OCI-M2 (cell line): ENCODE measurements at regions not wholly inside any gene's neighbourhood (a gene's known extent, or its start where the extent isn't known, plus 50 kb on each side); places are given as distances from the start of the nearest gene placed in this dataset.
"Not testable (repeated sequence)": the region's sequence is repeated elsewhere in the genome, so short reads cannot be mapped to it uniquely, and the experiment has no call there.

Experiments used
- DNase-seq: peaks from one replicate; lab custom pipeline; 2025; ENCODE audit not compliant: unreplicated experiment; lab: John Stamatoyannopoulos, UW

DNA sequence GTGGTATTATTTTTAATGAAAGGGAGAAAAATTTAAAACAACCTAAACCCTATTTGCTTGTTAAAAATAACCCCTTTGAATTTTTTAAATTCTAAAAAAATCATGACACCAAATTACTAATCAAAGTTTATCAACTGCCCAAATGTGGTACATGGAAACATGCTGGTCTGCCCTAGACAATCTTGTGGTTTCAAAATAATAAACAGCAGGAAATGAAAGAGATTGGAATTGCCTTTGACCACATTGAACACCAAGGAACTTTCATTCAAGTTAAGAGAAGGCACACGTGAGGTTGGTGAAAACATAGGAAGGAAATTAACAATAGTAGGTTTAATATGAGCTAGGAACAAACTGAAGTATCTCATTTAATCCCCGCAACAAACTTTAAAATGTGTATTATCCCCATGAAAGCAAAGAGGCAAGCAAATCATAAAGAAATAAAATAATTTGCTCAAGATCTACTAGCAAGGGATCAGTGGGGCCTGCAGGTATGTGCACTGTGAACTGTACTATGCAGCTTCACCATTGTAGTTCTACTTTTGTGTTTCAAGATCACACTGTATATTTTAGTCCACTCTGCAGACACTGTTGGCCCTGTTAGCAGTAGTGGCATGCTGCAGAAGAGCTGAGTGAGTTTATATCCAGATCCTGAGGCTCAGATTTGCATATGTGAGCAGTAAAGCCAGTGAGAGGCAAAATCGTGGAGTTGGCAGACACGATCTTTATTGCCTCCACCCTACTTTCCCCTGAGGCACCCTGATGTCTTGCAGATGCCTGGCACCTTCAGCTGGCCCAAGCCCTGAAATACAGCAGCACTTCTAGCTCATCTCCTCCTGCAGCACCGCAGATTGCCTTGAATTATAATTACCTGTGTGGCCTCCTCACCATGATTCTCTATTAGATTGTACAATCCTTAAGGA lies 157.8 kb upstream of the TENT5A start:
- DNase-seq = no peak

DNA sequence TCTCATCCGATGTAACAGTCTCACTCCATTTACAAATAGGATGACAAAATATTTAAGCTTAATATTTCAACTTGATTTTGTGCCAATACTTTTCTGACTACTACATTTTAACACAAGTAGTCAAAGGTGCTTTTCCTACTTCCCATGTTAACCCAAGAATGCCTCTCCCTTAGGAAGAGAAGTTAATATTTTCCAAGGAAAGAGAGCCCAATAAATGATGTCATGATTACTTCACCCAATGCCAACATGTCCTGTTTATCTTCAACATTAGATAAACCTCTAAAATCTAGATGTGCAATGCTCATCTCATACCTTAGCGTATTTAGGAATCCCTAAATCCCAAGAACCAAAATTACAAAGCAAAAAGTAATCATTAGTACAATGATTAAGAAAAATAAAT lies 156.7 kb upstream of the TENT5A start:
- DNase-seq = no peak

DNA sequence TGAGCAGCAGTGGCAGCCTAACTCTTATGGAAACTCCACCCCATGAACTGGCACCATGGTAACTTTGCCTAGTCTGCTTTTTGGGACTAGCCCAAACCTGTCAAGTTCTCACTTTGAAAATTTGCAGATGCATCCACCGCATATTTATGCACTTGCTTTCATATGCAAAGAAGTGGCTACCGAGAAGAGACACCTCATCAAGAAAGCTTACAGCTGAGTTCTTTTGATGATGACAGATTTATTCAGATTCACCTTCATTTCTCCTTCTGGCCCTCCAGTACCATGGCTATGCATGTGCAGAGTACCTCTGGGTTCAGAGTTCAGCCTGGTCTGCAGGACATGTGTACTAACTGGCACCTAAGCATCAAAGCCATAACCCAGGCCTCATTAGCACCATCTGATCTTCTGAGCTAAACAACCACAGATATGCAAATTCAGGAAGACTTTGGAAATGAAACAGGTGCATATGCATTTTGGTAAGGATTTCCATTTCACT lies 154.3 kb upstream of the TENT5A start:
- no peak for DNase-seq

DNA sequence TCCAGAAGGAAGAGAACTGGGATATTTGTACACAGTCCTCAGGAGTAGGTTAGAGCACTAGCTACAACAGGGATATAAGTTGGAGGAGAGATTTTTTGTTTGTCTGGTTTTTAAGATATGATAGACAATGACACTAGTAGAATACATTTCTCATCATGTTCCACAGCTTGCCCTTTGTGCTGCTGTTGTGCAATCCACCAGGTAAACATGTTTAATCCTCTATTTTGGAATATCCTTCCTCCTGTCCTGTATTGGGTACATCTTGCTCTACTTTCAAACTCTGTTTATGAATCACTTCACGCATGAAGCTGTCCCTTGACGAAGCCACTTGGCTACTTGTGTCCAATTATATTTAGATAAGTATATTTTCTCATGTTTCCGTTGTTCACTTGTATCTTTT lies 153.6 kb upstream of the TENT5A start:
- no peak for DNase-seq

DNA sequence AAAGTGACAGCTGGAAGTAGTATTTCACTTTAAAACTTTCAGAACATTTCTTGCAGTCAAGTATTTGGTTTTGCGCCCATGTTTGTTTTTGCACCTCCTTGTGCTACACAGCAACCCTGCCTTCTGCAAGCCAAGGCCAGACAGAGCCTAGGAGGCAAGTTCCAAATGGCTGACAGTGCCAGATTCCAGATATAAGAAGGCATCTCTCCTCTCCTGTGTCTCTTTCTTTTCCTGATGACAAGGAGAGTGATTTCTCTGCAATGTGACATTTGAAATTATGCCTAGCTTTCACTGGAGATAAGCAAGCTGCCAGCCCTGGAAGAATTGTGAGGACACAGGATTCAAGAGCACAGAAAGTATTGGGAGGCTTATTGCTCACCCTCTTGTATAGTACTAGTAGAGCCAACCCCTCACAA lies 149.1 kb upstream of the TENT5A start:
- no peak for DNase-seq

DNA sequence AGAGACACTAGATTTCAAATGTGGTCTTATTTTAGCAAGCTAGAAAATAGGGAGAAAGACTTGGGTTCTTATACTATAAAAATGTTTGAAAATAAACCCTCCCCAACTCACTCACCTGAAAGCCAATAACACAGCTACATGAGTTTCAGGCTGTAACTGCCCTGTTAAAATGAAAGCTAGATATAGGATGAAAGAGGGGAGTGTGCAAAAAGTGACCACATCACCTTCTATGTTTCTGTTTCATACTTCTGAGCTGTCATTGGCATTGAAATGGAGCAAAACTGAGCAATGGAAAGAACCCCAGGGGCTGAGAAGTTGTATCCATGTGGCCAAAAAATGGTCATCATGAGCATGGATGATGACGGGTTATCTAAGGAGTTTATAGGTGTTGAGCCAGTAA lies 148.1 kb upstream of the TENT5A start:
- DNase-seq = no peak

DNA sequence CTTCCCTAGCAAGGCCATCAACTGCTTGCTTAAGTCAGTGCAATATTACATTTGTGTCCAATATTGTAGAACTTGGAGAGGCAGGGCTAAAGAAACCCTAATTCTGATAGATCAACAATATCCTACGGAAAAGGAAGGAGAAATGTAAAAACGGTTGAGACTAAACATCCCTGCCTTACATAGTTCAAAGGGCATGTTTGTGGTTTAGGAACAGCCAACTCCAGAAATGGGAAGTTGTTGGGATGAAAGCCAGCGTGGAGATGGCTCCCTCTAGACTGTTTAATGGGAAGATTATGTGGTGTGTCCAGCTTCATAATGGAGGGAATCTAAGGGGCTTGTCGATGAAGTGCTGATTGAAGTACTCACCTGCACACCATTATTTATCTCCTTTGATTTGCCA lies 145.3 kb upstream of the TENT5A start:
- no peak for DNase-seq

DNA sequence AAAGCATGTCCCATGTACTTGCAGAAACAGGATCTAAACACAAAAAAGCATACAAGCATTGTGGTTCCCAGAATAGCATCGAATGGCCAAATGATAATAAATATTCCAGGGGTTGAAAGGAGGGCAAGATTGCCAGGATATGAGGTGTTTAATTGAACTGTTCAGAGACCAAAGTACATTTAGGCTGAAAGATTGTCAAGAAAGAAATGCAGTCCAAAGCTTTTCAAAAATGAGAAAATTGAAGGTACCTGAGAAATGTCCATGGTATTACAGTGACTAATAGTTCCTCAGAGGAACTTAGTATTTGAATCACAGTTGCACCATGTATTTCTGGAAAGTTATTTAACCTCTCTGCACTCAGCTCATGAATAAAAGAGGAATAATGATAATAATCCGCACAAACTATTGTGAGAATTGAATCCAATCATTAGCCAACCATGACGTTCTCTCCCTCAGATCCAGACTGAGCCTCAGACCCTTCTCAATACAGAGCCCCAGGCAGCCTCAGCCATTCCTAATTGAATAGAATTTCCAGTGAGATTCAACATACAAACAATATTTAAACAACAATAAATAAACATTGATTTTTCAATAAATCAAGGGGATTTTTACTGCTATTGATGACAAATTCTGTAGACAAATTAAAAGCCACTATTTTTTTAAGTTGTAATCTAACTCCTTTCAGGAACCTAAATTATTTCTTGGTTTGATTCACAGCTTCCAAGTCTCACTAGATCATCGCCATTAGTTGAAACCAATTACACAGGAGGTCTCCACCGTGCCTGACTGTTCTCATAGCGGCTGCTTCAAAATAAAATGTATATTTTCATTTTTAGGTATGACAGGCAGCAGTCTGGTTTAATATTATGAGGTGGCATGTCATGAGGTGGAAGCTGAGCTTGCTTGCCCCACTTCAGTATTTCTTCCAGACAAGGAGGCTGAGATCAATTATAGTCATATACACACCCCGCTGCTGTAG lies 144.3 kb upstream of the TENT5A start:
- no peak for DNase-seq

DNA sequence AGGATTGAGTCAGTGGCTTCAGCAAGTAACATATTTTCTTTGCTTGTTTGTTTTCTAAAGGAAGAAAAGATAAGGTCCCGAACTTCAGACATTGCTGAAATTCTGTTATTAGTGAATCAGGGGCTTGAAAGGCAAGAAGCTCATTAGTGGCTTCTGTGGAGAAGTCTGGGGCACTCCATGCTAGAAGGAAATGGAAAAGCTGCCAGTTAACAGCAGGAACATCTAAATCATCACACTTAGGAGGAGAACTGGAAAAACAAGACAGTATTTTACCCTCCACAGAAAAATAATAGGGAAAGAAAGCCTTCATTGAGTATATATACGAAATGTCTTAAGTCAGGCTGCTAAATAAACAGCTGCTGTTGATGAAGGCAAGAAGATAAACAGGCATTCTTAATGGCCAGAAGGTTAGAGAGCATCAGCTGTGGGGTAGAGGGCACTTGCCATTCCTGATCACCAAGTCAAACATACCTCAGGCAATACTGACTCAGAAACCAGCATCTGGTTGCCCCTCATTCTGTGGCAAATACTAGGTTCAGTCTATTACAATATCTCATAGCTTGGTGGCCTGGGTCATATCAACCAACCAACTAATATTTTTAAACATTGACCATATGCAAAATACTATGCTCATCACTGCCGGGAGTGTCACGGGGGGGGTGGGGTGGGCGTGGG lies 143.2 kb upstream of the TENT5A start:
- DNase-seq = no peak

DNA sequence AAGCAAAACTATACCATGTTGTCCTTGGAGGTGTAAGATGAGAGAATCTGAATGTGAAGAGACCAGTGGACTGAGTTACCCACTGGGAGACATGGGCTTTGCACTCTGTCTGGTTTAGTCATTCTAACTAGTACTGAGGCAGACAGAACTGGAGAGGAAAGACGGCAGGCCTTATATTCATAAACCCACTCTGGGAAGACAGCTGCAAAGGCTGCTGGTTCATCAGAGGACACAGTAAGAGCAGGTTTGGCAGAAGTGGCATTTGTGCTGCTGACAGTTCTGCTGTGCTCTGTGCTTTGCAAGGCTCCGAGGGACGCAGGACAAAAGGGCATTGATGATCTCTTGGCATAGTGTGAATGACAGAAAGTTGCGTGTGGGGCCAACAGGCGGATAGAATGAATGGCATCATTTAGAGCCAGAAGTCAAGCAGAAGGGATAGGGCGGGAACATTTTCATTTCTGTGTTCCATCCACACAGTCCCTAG lies 142.3 kb upstream of the TENT5A start:
- DNase-seq = no peak

DNA sequence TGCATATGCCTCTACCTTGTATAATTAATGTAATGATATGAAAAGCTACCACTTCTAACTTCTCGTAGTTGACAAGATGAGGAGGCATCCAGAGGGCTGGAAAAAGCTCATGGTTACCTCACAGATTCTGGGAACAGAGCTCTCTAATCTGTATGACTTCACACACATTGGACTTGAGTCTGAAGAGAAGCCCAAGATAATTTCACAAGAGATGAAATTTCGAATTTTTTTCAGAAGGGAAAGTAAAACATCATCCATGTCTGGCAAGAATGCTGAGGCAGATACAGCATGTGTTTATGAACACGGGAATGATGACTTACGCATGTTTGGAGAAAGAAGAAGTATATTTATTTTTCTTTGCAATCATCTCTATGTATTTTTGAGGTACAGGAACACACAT lies 141.8 kb upstream of the TENT5A start:
- DNase-seq = no peak

DNA sequence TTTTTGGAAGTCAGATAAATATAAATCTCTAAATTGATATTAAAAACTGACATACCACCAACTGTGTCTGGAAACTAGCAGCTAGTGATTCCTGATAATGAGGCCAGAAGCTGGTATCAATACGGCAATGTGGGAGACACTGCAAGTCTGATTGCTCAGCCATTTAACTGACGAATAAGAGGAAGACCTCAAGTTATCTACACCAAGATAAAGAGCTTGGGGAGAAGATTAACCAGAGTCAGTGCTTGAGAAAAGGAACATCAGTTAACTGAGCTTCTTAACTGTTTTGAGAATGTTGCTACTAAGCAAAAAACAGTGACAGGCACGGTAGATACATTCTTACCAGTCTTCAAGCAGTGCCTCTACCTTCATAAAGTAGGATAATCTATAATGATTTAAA lies 140.4 kb upstream of the TENT5A start:
- DNase-seq = no peak

DNA sequence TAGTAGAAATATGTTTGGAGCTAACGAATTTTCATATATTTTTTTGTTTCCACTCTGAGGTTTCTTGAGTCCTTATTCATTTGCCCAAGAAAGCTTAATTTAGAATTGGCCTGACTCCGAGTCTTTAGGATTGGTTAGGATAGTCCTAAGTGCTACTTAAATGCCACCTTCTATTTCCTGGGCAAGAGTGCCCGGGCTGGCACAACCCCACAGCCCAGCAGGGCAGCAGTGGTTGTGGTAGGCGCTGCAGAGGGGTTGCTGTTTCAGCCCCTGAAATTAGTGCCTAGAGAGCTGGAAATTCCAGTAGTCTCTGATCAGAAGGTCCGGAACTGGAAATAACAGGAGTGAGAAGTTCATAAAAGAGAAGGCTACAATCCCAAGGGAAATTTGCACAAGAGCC lies 139.4 kb upstream of the TENT5A start:
- no peak for DNase-seq

DNA sequence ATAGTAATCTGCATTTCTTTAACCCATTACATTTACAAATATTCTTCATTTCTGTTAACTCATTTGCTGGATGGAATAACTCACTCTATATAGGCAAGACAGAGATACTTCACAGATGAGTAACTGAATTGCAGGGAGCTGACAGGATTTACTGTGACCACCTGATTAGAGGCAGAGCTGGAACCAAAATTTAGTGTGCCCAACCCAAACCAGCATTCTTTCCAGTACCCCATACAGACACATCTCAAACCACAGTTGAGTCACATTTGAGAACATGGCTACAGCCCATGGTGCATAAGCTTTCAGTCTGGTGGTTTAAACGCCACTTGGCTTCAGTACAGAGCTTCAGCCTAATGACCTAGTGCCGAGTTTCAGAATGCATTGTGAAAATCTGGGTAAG lies 138.4 kb upstream of the TENT5A start:
- no peak for DNase-seq

DNA sequence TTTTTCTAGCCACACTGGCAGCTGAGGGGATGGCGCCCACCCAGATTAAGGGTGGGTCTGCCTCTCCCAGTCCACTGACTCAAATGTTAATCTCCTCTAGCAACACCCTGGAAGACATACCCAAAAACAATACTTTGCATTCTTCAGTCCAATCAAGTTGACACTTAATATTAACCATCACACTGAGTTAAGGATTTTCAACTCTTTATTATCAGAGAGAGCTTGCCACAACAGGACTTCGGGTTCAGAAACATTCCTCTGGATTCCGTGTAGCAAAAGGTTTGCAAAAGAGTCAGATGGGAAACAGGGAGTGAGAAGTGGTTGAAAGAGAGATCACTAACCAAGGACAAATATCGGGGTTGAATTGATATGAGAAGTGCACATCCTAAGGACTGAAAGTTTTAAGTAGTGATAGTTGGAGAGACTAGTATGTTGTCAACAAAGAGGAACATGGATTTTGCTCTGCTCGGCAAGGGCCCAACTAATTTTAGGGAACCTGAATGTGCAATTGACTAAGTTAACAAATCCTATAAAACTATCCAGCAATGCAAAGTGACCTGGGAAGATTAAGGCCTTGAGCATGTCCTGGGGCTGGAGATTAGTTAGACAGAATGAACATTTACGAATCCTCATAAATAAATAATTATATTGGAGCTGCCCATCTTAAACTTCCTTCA lies 137.0 kb upstream of the TENT5A start:
- no peak for DNase-seq

DNA sequence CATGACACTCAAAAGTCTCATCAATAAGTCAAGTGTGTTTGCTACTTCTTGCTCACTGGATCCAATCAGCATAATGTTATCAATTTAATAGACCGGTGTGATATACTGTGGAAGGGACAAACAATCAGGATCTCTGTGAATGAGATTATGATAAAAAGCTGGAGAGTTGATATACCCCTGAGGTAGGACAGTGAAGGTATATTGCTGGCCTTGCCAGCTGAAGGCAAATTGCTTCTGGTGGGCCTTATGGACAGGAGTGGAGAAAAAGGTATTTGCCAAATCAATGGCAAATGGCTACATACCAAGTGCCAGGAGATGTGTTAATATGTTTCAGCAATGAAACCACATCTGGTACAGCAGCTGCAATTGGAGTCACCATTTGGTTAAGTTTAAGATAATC lies 134.4 kb upstream of the TENT5A start:
- not testable (repeated sequence) for DNase-seq

DNA sequence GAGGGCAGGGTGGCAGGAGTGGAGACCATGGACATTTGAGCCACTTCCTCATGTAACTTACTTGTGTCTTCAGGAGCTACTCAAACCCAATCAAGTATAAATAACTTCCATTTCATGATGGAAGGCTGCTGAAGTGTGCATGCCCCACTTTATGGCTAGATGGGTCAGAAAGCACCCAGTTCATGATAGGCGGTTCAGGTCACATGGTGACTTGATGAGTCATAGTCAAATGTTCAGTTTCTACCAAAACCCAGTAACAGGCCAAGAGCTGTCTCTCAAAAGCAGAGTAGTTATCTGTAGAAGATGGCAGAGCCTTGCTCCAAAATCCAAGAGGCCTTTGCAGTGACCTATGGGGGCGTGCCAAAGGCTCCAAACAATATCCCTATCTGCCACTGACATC lies 133.7 kb upstream of the TENT5A start:
- no peak for DNase-seq

DNA sequence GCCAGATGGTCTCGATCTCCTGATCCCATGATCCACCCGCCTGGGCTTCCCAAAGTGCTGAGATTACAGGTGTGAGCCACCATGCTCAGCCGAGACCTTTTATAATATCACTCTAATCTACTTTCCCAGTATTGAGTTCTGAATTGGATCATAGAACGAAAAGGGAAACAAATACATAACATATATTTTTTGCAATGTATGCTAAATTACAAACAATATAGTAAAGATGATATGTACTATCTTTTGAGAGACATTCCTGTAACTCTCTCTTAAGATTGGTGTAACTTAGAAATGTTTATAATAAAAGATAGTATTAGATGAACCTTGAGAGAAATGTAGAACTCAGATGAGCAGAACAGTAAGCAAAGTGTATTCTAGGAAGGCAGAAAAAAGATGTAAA lies 129.2 kb upstream of the TENT5A start:
- no peak for DNase-seq

DNA sequence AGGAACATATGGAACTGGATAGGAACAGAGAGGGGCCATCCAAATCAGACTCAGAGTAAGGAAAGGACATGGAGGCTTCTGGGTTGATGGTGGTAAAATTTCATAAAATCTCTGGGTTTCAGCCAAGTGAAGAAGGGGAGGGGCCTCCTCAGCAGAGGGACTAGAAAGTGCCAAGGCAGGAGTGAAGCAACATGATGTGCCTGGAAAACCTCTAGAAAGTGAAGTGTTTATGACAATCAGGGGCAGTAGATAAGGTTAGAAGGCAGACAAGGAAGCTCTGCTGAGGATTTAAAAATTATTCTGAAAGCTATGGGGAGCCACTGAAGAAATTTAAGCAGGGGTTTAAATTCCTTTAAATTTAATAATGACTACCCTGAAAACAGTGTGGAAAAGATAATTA lies 126.0 kb upstream of the TENT5A start:
- no peak for DNase-seq

DNA sequence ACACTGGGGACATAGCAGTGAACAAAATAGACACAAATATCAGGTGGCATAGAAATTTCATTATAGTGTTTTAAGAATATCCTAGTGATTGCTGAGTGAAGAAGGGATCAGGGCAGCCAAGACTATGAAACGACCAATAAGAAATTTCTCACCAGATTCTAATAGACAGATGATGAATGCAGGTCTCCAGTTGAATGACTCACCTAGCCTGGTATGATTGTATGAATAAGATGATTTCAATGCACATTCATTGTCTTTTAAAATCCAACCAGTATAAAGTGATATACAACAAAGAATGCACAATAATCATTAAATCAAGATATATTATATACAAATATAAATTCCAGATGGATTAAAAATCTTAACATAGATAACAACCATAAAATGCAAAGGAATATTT lies 124.5 kb upstream of the TENT5A start:
- DNase-seq = no peak
